ENCODE measurements at regions not wholly inside any gene's neighbourhood (a gene's known extent, or its start where the extent isn't known, plus 50 kb on each side); places are given as distances from the start of the nearest gene placed in this dataset.

DNA sequence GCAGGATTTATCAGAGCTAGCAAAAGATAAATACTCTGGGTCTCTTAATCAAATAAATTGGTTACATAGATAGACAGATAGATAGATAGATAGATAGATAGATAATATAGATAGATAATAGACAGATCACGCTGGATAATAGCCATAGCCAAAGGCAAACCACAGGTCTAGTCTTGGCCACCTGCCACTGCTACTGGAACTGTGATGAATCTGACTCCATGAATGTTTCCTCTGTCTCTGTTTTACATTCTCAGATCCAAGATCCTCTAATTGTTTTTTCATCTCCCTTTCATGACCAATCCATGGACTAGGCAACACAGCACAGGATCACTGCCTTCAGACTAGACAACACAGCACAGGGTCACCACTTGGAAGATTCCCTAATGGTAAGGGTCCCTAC lies 444.7 kb upstream of the NFIA start:
- TF ChIP-seq ZFP30 (CRISPR knock-in tag; IDR thresholded peaks at IDR 0.05) = no peak
- TF ChIP-seq ZC3H10 (CRISPR knock-in tag; IDR thresholded peaks at IDR 0.05) = no peak
- TF ChIP-seq ARNTL (CRISPR knock-in tag; IDR thresholded peaks at IDR 0.05; ENCODE audit: borderline replicate concordance, low read depth) = no peak
- TF ChIP-seq CSRNP3 (CRISPR knock-in tag; IDR thresholded peaks at IDR 0.05) = no peak
- TF ChIP-seq, protein P1, sequence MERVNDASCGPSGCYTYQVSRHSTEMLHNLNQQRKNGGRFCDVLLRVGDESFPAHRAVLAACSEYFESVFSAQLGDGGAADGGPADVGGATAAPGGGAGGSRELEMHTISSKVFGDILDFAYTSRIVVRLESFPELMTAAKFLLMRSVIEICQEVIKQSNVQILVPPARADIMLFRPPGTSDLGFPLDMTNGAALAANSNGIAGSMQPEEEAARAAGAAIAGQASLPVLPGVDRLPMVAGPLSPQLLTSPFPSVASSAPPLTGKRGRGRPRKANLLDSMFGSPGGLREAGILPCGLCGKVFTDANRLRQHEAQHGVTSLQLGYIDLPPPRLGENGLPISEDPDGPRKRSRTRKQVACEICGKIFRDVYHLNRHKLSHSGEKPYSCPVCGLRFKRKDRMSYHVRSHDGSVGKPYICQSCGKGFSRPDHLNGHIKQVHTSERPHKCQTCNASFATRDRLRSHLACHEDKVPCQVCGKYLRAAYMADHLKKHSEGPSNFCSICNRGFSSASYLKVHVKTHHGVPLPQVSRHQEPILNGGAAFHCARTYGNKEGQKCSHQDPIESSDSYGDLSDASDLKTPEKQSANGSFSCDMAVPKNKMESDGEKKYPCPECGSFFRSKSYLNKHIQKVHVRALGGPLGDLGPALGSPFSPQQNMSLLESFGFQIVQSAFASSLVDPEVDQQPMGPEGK (CRISPR knock-in tag; IDR thresholded peaks at IDR 0.05; ENCODE audit: borderline replicate concordance) = no peak
